B cell (primary cell): ENCODE measurements at regions not wholly inside any gene's neighbourhood (a gene's known extent, or its start where the extent isn't known, plus 50 kb on each side); places are given as distances from the start of the nearest gene placed in this dataset.

Source experiments
- ATAC-seq: fragments of 200-7000 bp; cut with Tn5 transposase; one replicate; pipeline ENCODE4 v1.10.0; 2021; ENCODE audit warnings: low read depth, mild to moderate bottlenecking, moderate number of reproducible peaks, moderate library complexity
- CTCF ChIA-PET: fragments of 350-600 bp; sonication (Branson Sonifier 250); formaldehyde crosslinking; loops from one replicate; lab custom pipeline; 2021; ENCODE audit warnings: antibody characterized with exemption, inconsistent platforms; lab: Charles Lee
- POLR2A ChIA-PET: fragments of 350-600 bp; sonication (Branson Sonifier 250); formaldehyde crosslinking; loops from one replicate; lab custom pipeline; 2021; ENCODE audit warnings: antibody characterized with exemption; lab: Charles Lee
- DNase-seq: peaks from one replicate; pipeline ENCODE4 v3.0.0; 2013
- H2AFZ ChIP-seq: 2 replicates; pipeline ENCODE4 v1.6.1; 2012; ENCODE audit warnings: mild to moderate bottlenecking, low read depth, low read length; ENCODE audit not compliant: insufficient read depth, poor library complexity, severe bottlenecking
- H3K27ac ChIP-seq, 2 donors: 1 replicate in 1 of 2; 2 replicates in 1 of 2; pipeline ENCODE4 v1.5.1; 2012 to 2013; ENCODE audit warnings: low read length in 2 of 2, mild to moderate bottlenecking in 2 of 2, moderate library complexity in 1 of 2
- H3K27me3 ChIP-seq, 4 experiments: fragments of 200-600 bp in 1 of 4; sonication (generic) in 1 of 4; replicated peaks in 1 of 4; 1 replicate in 2 of 4; 2 replicates in 2 of 4; pipeline versions ENCODE4 v1.6.1 to v1.7.0; 2013 to 2016; ENCODE audit warnings: low read length in 3 of 4, mild to moderate bottlenecking in 2 of 4, mixed read lengths in 1 of 4, moderate library complexity in 1 of 4; ENCODE audit not compliant: insufficient read depth in 4 of 4, control insufficient read depth in 3 of 4; ENCODE audit errors: control extremely low read depth in 1 of 4
- H3K36me3 ChIP-seq, 2 experiments: replicated peaks in 1 of 2; 1 replicate in 1 of 2; 2 replicates in 1 of 2; pipeline versions ENCODE4 v1.6.1 to v1.7.1; 2013; ENCODE audit warnings: low read length in 1 of 2; ENCODE audit not compliant: insufficient read depth in 2 of 2, control insufficient read depth in 1 of 2; ENCODE audit errors: control extremely low read depth in 1 of 2, extremely low read depth in 1 of 2
- H3K4me1 ChIP-seq, 2 donors: fragments of 200-600 bp in 1 of 2; sonication (generic) in 1 of 2; 1 replicate in 1 of 2; 2 replicates in 1 of 2; pipeline versions ENCODE4 v1.5.1 to v1.6.1; 2013 to 2017; ENCODE audit warnings: low read length in 2 of 2; ENCODE audit not compliant: control insufficient read depth in 2 of 2, insufficient read depth in 2 of 2
- H3K4me2 ChIP-seq: replicated peaks from 2 replicates; pipeline ENCODE3; 2012; ENCODE audit warnings: mild to moderate bottlenecking, low read depth, low read length; ENCODE audit not compliant: poor library complexity, severe bottlenecking
- H3K4me3 ChIP-seq, 5 experiments: fragments of 200-600 bp in 1 of 5; sonication (generic) in 1 of 5; 1 replicate in 3 of 5; 2 replicates in 2 of 5; pipeline versions ENCODE4 v1.5.1 to v1.7.0; 2011 to 2016; ENCODE audit warnings: low read length in 4 of 5, mild to moderate bottlenecking in 4 of 5, low read depth in 2 of 5, control low read depth in 1 of 5, moderate library complexity in 1 of 5; ENCODE audit not compliant: insufficient read depth in 1 of 5; ENCODE audit errors: control extremely low read depth in 1 of 5, extremely low read depth in 1 of 5
- H3K79me2 ChIP-seq: fragments of 200-600 bp; sonication (generic); one replicate; pipeline ENCODE4 v1.6.0; 2016; ENCODE audit warnings: low read length; ENCODE audit not compliant: control insufficient read depth, insufficient read depth
- H3K9ac ChIP-seq: fragments of 200-600 bp; sonication (generic); 2 replicates; pipeline ENCODE4 v1.6.1; 2017; ENCODE audit warnings: mild to moderate bottlenecking, low read length, moderate library complexity
- H3K9me3 ChIP-seq, 3 donors: one replicate each; pipeline versions ENCODE4 v1.6.1 to v1.7.1; 2013; ENCODE audit warnings: low read length in 2 of 3; ENCODE audit not compliant: control insufficient read depth in 2 of 3, insufficient read depth in 1 of 3; ENCODE audit errors: control extremely low read depth in 1 of 3
- H4K20me1 ChIP-seq: 2 replicates; pipeline ENCODE4 v1.6.0; 2012; ENCODE audit warnings: mild to moderate bottlenecking, low read length; ENCODE audit not compliant: insufficient read depth, control insufficient read depth, poor library complexity, severe bottlenecking
- H3K27ac Mint-ChIP-seq: one replicate; pipeline ENCODE4 v1.8.0; 2021; ENCODE audit warnings: mixed read lengths
- H3K27me3 Mint-ChIP-seq: one replicate; pipeline ENCODE4 v1.8.0; 2021; ENCODE audit warnings: mixed read lengths
- H3K4me1 Mint-ChIP-seq: one replicate; pipeline ENCODE4 v1.8.0; 2021; ENCODE audit warnings: mixed read lengths
- H3K4me3 Mint-ChIP-seq: one replicate; pipeline ENCODE4 v1.8.0; 2021; ENCODE audit warnings: mixed read lengths
- H3K9me3 Mint-ChIP-seq: one replicate; pipeline ENCODE4 v1.8.0; 2022; ENCODE audit warnings: mixed read lengths; ENCODE audit not compliant: insufficient read depth
- CTCF ChIP-seq: fragments of 200-600 bp; IDR thresholded peaks from one replicate; pipeline ENCODE4 v1.8.0; 2022; ENCODE audit warnings: antibody characterized with exemption, mild to moderate bottlenecking
- EZH2 ChIP-seq: IDR thresholded peaks from 2 replicates; pipeline ENCODE4 v1.6.1; 2012; ENCODE audit warnings: borderline replicate concordance, low read depth, mild to moderate bottlenecking, moderate library complexity, low read length; ENCODE audit not compliant: insufficient read depth, poor library complexity, severe bottlenecking
- WGBS: methylation state at CpG from one replicate; pipeline ENCODE4 v1.1.5; 2013; ENCODE audit warnings: missing lambda C conversion rate; ENCODE audit not compliant: insufficient coverage; 5-methylcytosine and 5-hydroxymethylcytosine counted together
- intact Hi-C: fragments of 100-400 bp; cut with micrococcal nuclease; formaldehyde crosslinking; loops from one replicate; pipeline ENCODE4 v1.10.0; 2022

DNA sequence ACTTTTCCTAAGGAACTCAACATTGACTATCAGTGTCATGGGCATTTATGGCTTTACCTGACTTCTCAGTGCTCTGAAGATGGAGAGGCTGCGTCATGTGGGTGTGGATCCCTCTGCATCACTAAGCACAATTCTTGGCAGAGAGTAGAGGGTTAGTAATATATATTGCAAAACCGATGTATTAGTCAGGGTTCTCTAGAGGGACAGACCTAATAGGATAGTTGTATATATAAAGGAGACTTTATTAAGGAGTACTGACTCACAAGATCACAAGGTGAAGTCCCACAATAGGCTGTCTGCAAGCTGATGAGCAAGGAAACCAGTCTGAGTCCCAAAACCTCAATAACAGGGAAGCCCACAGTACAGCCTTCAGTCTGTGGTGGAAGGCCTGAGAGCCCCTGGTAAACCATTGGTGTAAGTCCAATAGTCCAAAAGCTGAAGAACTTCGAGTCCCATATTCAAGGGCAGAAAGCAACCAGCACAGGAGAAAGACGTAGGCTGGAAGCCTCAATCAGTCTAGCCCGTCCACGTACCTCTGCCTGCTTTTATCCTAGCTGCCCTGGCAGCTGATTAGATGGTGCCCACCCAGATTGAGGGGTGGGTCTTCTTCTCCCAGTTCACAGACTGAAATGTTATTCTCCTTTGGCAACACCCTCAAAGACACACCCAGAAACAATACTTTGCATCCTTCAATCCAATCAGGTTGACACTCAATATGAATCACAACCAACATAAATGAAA lies 159.7 kb upstream of the NRIP1 start:
- no peak overlapping the region for H3K9ac ChIP-seq
- H4K20me1 ChIP-seq: no peaks in the 10 kb centered on the region
- DNase-seq: no peak
- H3K79me2 ChIP-seq: no peaks in the 10 kb centered on the region
- WGBS: 90% methylated on average over 4 of the region's 6 CpGs
- Mint-ChIP-seq H3K4me3 (no peak overlapping the region), H3K9me3 (no peaks in the 10 kb centered on the region), H3K27me3 (no peaks in the 10 kb centered on the region), H3K4me1 (peaks cover 10% of the 10 kb centered on the region), H3K27ac (no peak overlapping the region)
- H3K27ac ChIP-seq: no peak overlapping the region
- no peak for ATAC-seq
- intact Hi-C loops: no loop called here
- no peaks in the 10 kb centered on the region for H3K36me3 ChIP-seq
- no peaks in the 10 kb centered on the region for H3K9me3 ChIP-seq
- CTCF ChIA-PET: no interaction called here
- no peak overlapping the region for H3K4me2 ChIP-seq
- no peaks in the 10 kb centered on the region for H3K27me3 ChIP-seq
- H3K4me1 ChIP-seq: peaks cover 0 to 6% of the 10 kb centered on the region in 2 donors
- no peak for TF ChIP-seq EZH2
- no peak for TF ChIP-seq CTCF
- POLR2A ChIA-PET: no interaction called here
- no peak overlapping the region for H2AFZ ChIP-seq
- H3K4me3 ChIP-seq: no peak overlapping the region

GRCh38 chr21:15227919-15228318 lies 163.1 kb upstream of the NRIP1 start:
- ATAC-seq (no peak), DNase-seq (no peak)
- Mint-ChIP-seq H3K27me3 (peaks cover 3% of the 10 kb centered on the region), H3K4me1 (no peaks in the 10 kb centered on the region), H3K27ac (no peak overlapping the region), H3K4me3 (no peak overlapping the region), H3K9me3 (no peaks in the 10 kb centered on the region)
- POLR2A ChIA-PET: no interaction called here
- H3K27me3 ChIP-seq: no peaks in the 10 kb centered on the region
- CTCF ChIA-PET: no interaction called here
- H3K36me3 ChIP-seq: no peaks in the 10 kb centered on the region
- H4K20me1 ChIP-seq: no peaks in the 10 kb centered on the region
- no peaks in the 10 kb centered on the region for H3K4me1 ChIP-seq
- no CpG with 5 or more reads among the region's 3 CpGs for whole genome bisulfite sequencing
- TF ChIP-seq CTCF: no peak
- no peak for TF ChIP-seq EZH2
- no peak overlapping the region for H3K4me3 ChIP-seq
- no peak overlapping the region for H3K4me2 ChIP-seq
- no peak overlapping the region for H2AFZ ChIP-seq
- H3K9me3 ChIP-seq: no peaks in the 10 kb centered on the region
- no peak overlapping the region for H3K27ac ChIP-seq
- no peaks in the 10 kb centered on the region for H3K79me2 ChIP-seq
- intact Hi-C loops: no loop called here
- H3K9ac ChIP-seq: no peak overlapping the region
